ENCODE measurements at regions not wholly inside any gene's neighbourhood (a gene's known extent, or its start where the extent isn't known, plus 50 kb on each side); places are given as distances from the start of the nearest gene placed in this dataset.

DNA sequence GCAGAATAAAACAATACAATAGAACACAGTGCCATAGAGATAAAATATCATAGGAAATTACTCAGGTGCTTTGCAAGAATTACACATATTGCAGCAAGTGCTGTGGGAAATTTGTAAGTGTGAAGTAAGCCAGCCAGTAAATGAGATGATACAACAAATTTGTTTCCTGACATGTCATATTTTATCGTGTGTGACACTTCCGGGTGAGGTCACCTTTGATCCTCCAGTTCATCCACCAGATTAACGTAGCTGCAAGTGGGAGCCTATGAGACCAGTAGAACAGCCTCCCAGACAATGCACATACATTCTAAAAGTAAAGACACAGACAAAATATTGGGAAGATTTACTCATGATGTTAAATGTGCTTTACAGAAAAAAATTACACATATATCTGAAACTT, 72.2 kb downstream of the PRDM9 start:
- no peak for DNase-seq

DNA sequence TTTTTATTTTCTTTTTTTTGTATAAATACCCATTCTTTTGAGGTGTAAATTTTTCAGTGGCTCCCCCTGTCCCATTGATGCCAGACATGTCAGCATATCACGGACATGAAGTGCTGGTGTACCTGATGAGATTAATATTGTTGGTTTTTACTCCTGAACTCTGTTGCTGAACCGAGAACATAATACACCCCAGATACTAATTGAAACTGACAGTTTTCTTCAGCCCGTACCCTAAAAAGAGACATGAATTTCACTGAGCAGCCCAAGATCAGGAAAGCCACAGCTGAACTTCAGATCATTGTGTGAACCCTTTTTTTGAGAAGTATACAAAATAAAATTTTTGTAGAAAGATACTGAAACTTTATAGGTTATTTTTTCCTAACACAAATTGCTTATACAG, 75.7 kb downstream of the PRDM9 start:
- no peak for DNase-seq

DNA sequence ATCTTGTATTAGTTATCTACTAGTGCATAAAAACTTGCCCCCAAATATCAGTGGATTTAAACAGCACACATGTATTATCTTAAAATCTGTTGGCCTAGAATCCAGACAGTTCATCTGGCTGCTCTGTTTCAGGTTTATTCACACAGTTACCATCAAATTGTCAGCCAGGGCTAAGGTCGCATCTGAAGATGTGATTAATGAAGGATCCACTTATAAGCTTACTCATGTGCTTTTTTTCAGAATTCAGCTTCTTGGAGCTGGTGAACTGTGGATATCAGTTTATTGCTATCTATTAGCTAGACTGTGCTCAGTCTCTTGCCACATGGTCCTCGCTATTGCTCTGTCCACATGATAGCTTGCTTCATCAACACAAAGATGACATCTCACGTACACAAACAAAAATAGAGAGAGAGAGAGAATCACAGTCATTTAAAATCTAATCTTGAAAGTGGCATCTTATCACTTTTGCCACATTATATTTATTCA, 81.5 kb downstream of the PRDM9 start:
- DNase-seq: no peak

DNA sequence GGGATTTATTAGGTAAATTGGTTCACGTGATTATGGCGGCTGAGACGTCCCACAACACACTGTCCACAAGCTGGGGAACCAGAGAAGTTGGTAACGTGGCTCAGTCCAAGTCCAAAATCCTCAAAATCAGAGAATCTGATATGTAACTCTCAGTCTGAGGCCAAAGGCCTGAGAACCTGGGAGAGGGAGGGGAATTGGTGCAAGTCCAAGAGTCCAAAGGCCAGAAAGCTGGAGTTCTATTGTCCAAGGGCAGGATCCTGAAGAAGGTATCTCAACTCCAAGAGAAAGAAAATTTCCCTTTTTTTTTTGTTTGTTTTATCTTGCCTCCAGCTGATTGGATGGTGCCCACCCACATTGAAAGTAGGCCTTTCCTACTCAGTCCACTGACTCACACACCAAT, 83.8 kb downstream of the PRDM9 start:
- DNase-seq: no peak

DNA sequence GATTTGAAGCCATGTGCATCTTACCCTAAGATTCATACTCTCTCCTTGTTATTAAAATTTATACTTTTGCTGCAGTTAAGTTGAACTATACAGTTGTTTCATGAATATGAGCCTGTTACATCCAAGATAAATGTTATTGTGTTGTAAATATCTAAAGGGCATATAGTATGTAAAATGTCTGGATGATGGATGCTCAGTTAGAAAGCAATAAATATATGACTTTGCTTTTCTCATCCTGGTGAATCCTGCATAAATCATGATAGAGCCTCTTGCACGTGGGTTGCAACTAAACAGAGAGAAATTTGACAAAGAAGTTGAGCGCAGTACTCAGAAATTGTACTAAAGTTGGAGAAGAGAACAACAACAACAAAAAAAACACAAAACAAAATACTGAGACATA, 99.5 kb downstream of the PRDM9 start:
- DNase-seq: no peak

DNA sequence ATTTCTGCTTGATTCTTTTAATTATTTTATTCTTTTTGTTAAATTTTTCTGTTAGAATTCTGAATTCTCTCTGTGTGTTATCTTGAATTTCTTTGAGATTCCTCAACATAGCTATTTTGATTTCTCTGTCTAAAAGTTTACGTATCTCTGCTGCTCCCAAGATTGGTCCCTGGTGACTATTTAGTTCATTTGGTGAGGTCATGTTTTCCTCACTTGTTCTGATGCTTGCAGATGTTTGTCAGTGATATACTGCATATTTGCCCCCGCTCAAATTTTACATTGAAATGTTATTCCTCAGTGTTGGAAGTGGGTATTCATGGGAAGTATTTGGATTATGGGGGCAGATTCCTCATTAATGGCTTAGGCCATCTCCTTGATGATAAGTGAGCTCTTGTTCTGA, 105.3 kb downstream of the PRDM9 start:
- DNase-seq: no peak

DNA sequence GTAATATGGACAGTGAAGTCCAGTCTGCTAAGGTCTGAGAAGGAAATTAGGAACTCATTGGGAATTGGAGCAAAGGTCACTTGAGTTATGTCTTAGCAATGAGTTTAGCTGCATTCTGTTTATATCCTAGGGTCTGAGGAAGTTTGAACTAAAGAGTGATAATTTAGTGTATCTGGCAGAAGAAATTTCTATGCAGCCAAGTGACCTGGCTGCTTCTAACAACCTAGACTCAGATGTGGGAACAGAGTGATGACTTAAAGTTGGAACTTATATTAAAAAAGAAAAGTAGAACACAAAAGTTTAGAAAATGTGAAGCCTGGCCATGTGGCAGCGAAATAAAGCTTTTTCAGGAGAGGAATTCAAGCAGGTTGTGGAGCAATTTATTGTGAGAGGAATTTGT, 106.2 kb downstream of the PRDM9 start:
- DNase-seq: no peak

DNA sequence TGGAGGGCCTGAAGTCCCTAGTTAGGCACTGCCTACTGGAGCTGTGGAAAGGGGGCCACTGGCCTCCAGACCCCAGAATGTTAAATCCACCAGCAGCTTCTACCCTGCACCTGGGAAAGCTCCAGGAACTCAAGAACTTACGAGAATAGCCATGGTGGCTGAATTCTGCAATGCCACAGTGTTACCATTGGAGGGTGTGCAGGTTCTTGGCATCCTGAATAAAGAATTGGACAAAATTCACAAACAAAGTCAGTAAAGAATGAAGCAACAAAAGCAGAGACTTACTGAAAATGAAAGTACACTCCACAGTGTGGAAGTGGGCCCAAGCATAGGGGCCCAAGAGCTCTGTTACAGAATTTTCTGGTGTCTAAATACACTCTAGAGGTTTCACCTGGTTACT, 107.0 kb downstream of the PRDM9 start:
- no peak for DNase-seq

DNA sequence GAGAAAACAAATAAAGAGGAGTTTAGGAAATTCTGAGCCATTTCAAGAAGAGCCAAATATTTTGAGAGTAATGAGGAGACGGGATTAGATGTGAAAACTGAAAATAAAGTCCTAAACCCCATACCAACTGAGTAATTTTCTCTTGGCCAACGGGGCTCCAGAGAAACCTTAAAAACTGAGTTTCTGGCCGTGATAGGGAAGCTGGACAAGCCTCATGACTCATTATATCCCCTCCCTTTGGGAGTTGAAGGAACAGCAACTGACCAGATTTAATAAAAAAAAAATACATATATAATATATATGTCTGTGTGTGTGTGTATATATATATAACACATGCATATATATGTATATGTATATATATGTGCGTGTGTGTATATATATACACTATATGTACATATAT, 119.6 kb downstream of the PRDM9 start:
- peak; percentile 6 for DNase-seq

DNA sequence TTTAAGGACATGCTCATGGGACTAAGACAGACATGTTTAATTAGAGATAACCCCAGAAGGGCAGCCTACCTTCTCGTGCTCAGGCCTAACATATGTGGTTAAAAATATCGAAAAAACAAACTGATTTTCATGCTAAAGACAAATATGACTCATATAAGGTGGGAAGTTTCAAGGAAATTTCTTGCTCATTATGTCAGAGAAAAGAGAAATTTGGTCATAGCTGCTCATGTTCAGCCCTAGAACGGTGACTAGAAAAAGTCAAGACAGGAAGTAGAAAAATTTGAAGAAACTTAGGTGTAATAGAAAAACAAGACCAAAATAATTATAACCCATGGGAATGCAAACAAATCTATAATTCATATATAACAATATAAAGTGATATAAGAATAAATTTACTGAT, 120.6 kb downstream of the PRDM9 start:
- DNase-seq: no peak

DNA sequence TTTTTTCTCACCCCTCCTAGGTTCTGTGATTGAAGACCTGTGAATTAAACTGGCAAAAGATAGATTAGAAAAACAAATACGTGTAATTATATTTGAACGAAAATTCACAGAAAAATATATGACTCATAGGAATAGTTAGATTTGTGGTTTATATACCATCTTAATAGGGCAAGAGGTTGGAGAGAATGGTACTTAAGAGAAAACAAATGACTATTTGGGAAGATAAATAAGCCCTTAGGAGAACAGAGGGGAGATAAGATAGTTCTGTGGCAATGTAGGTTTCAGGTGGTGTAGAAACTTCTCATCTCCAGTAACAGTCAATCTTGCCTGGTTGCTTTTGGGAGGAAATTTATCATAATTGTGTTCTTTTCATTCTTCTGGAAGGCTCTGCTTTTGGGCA, 122.0 kb downstream of the PRDM9 start:
- no peak for DNase-seq

DNA sequence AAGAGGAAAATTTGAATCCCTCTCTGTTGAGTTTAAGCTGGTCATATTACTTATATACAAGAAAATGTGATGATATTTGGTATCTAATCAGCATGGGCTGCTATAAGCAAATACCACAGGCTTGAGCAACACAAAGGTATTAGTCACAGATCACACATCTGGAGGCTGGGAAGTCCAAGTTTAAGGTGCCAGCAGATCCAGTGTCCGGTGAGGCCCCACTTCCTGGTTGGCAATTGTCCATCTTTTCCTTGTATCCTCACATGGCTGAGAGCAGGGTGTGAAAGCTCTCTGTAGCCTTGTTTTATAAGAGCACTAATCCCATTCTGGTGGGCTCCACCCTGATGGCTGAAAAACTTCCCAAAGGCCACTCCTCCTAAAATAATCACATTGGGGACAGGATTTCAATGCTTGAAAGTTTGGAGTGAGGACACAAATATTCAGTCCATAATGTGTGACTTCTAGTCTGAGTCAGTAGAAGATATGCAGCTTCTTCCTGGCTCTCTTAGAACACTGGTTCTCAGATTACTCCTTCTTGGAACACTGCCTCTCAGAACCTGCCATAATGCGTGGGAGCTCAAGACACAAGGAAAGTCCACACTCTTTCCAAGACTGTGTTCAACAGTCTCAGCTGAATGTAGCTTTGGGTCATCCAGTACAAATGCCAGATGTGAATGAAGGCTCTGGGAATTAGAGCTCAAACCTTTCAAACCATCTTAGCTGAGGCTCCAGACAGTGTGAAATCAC, 124.1 kb downstream of the PRDM9 start:
- DNase-seq: peak; percentile 56

DNA sequence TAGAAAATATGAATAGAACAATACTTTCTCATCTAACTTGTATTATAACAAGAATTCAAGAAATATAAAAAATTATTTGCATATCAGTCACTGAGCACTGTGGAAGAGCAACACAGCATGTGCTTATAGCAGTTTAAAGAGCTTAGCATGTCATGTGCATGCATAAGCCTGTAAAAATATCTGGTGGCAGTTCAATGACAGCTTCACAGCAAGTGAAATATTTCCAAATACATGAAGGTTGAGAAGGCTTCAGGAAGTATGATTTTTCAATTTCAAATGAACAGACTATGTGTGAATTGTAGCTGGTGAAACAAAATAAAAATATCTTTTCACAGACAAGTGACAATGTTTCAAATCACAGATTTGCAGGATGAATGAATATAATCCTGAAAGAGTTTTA, 128.5 kb downstream of the PRDM9 start:
- DNase-seq: no peak

DNA sequence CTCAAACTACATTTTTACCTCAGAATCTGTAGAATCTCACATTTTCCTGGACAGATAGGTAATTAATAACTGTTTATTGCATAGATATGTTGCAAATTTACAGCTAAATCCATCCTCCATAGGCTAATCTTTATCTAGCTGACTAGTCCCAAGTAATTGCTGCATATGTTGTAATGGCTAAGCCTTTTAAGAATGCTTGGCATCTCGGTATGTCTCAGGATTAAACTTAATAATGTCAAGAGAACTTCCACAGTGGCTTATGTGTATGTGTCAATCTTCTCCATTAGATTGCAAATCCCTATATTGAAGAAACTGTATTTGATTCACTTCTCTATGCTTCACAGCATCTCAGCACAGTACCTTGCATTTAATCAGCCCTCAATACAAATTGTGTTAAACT, 131.9 kb downstream of the PRDM9 start:
- no peak for DNase-seq

DNA sequence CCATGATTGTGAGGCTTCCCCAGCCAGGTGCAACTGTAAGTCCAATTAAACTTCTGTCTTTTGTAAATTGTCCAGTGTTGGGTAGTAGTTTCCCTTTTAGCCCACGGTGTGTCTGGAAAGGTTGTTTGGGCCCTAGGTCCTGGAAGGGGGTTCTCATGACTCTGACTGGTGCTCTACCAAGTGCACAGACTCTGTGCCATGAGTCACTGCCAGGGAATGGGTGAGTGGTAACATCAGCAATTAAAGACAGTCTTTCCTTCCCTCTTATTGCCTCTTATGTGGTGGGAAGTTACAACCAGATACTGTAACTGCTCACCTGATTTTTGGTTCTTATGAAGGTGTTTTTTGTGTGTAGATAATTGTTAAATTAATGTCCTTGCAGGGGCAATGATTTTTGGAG, 141.2 kb downstream of the PRDM9 start:
- DNase-seq: no peak

DNA sequence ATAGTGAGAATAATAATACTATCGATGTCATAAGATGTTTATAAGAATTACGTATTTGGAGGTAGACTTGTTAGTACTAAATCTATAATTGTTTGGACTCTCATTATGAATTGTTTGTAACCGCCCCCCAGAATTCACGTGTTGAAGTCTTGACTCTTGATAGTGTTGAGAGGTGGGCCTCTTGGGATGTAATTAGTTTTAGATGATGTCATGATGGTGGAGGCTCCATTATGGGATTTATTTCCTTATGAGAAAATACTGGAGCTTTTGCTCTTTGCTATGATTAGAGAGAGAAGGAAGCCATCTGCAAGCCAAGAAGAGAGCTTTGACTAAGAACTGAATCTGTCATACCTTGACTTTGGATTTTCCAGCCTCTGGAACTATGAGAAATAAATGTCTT, 142.2 kb downstream of the PRDM9 start:
- no peak for DNase-seq

DNA sequence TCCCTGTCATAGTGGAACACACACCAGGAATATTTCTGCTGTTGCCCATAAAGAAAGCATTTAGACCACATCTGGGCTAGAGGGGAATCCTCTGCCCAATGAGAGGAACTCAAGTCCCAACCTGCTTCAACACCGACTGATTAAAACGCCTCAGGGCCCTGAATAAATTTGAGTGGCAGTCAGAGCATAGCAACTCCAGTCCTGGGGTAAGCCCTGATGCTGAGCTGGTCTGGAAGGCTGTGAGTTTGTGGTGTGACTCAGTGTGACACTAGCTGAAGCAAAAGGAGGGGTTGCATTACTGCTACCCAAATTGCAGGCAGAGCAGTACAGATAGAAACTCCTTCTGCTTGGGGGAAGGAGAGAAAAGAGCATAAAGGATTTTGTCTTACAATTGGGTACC, 148.3 kb downstream of the PRDM9 start:
- no peak for DNase-seq

DNA sequence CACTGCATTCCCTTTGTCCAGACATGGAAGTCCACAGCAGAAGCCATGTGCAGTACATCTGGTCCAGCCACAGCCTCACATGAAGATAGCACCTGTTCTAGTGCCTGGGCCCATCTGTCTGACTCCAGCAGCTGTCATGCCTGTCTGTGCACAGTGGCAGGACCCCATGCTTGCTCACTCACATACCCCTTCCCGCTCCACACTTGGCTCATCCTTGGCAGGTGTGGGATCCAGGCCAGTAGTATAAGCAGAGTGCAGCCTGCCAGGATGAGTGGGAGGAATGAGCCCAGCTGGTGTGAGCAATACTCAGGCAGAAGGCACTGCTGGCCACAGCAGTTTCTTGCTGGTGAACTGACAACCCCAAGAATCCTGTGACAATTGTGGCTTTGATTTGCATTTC, 168.0 kb downstream of the PRDM9 start:
- no peak for DNase-seq

DNA sequence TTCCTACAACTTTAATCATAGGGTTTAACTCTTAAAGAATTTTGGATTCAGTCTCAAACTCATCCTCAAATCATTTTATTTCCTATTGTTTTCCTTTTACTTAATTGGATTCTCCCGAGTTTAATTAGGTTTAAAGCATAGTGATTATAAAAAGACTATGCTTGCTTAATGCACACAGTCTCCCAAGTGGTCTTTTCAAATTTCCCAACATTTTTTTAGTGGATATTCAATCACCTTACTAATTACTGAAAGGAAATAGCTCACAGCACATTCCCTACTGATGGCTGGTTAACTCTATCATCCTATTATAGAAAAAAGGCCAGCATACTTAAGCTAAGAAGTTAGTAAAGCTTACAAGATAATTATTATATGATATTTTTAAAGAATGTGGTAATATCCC, 170.6 kb downstream of the PRDM9 start:
- no peak for DNase-seq

DNA sequence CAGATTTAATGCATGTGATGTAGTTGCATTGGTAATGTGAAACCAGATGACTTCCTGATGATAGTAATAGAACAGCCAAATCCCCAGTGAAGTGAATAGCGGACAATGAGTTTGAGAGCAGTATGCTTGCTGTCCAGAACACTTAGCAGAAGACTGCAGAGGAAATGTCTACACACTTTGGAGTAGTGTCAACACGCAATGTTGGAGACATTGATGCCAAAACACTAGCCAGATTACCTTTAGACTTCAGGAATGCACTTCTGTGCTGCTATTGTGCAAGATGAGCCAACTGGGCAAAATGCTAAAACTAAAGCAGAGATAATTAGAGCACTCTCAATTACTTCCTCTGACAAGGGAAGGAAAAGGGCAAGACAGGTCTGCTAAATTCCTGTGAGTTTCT, 176.7 kb downstream of the PRDM9 start:
- DNase-seq: no peak

DNA sequence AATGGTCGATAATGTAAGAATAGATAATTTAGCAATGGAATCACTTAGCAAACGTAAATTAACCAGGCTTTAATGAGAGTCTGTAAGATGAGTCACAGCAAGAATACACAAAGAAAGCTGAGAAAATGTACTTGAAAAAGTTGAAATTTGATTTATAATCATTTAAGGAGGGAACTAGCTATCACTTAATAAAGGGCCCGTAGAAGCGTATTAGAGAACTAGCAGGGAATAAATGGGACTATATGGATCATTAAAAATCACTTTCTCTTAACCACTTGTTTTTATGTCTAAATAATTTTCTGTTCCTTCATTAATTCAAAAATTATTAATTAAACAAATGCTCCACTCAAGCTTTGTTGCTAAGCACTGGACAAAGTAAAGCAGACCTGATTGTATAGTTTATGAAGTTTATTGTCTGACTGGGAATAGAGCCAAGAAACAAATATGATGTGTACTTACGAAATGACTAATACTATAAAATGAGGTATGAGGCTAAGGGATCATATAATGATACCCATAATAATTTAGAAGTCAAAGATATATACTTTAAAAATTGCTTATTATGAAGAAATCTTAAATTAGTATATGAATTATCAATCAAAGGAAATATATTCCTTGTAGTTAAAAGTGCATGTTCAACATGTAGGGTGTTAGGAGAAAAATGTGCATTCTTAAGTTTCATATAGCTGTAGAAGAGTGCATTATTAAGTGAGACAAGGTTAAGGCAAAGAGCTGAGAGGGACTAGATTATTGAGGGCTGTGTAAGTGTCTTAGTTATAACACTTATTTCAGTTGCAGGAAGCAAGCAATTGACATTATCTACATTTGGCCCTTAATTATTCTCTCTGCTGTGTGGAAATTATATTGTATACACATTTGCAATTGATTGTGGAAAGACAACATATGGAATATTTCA, 196.8 kb downstream of the PRDM9 start:
- no peak for DNase-seq

DNA sequence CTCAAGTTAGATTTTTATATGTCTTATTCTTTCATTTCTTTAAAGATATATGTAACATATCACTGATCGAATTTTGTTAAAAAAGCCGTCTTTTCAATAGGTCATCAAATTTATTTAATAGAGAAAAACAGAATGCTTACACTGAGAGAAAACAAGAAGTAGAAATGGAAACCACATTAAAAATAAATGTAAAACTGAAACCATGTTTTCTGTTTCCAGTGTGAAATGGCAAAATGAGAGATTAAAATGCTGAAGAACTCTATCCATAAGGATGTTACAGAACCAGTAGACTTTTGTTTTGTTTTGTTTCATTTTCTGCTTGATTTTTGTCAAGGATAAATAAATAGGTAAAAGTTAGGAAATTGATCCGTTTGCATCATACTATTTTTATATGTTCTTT, 210.1 kb downstream of the PRDM9 start:
- DNase-seq: no peak

DNA sequence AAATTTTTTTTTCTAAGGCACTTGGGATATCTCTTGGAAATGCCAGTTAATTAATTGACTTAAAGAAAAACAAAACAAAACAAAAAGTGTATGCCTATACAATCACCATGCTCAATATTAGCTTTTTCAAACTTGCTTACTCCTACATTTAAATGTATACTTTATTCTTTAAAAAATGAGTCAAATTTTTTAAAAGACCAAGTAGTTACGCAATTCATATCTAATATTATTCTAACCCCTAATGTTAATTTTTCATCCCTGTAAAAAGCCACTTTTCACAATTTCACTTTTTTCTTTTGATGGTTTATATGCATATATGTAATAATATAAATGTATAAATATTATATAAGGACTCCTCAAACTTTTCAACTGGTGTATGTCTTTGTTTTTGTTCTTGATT, 211.2 kb downstream of the PRDM9 start:
- DNase-seq: no peak

DNA sequence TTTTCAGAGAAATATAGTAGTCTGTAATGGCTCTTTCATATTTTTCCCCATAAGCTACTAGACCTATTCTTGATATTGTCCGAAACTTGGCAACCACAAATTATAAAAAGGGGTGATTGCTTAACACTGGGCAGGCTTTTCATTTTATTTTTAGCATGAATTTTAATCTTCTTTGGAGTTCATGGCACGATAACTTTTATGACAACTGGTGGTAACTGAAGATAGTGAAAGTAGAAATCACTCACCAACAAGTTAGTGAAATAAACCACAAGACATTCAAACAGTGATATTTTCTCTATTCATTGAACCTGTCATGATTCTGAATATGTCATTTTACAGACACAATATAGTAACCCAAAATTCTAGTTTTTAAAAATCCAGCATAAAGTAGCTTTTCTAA, 213.9 kb downstream of the PRDM9 start:
- no peak for DNase-seq

Data from fibroblast of upper back skin (primary cell).